Ascending aorta (tissue), 2 donors: ENCODE measurements at regions not wholly inside any gene's neighbourhood (a gene's known extent, or its start where the extent isn't known, plus 50 kb on each side); places are given as distances from the start of the nearest gene placed in this dataset.
A peak's percentile ranks its signal among the peaks of the same experiment; 100 is the strongest.

Source experiments
- DNase-seq, 2 donors: peaks; one replicate each; pipeline ENCODE4 v3.0.0-alpha.2; 2019; ENCODE audit warnings: low spot score in 2 of 2
- H3K27ac ChIP-seq, 2 donors: fragments of 200-600 bp; sonication (generic); one replicate each; pipeline ENCODE4 v1.5.1; 2016 to 2017; ENCODE audit warnings: mild to moderate bottlenecking in 1 of 2
- H3K27me3 ChIP-seq: fragments of 200-600 bp; sonication (generic); one replicate; pipeline ENCODE4 v1.5.1; 2017
- H3K36me3 ChIP-seq, 2 donors: fragments of 200-600 bp; sonication (generic); one replicate each; pipeline ENCODE4 v1.5.1; 2016
- H3K4me1 ChIP-seq, 2 donors: fragments of 200-600 bp; sonication (generic); one replicate each; pipeline ENCODE4 v1.5.1; 2016 to 2017; ENCODE audit warnings: mild to moderate bottlenecking in 1 of 2
- H3K4me3 ChIP-seq, 2 donors: fragments of 200-600 bp; sonication (generic); one replicate each; pipeline ENCODE4 v1.5.1; 2016 to 2017; ENCODE audit warnings: mild to moderate bottlenecking in 1 of 2
- H3K9me3 ChIP-seq, 2 donors: fragments of 200-600 bp; sonication (generic); one replicate each; pipeline ENCODE4 v1.5.1; 2016
- CTCF ChIP-seq, 3 experiments: fragments of 200-600 bp in 2 of 3; fragments of 450-650 bp in 1 of 3; sonication (generic) in 2 of 3; IDR thresholded peaks; one replicate each; pipeline ENCODE4 v1.5.1; 2016 to 2019; ENCODE audit warnings: antibody characterized with exemption in 3 of 3, mild to moderate bottlenecking in 1 of 3, moderate library complexity in 1 of 3
- intact Hi-C: fragments of 100-400 bp; cut with DNase I; formaldehyde crosslinking; loops from one replicate; pipeline ENCODE4 v1.15.1; 2023

- intact Hi-C loops, result loop anchor here (5.0 kb wide), 1 partner anchor 128 kb away; no protein-coding TSS in a partner anchor
- H3K4me3 ChIP-seq, result peak overlapping the region in 1 of 2 donors; percentile 34
- peak in 1 of 2 donors; percentile 84 for DNase-seq
Observed at GRCh38 chr1:168439456-168440375, 104.1 kb downstream of the XCL2 start.

GRCh38 chr1:168438626-168439025, 105.2 kb downstream of the XCL2 start:
- Histone ChIP-seq H3K4me3 (no peak overlapping the region), H3K27me3 (no peaks in the 10 kb centered on the region), H3K4me1 (no peaks in the 10 kb centered on the region), H3K27ac (no peak overlapping the region), H3K9me3 (no peaks in the 10 kb centered on the region), H3K36me3 (no peaks in the 10 kb centered on the region)
- no peak for TF ChIP-seq CTCF (IDR thresholded peaks at IDR 0.05)
- intact Hi-C loops, result no loop called here
- DNase-seq, result no peak

More at GRCh38 chr1:168439456-168440375, 104.1 kb downstream of the XCL2 start:
- Histone ChIP-seq H3K9me3 (no peaks in the 10 kb centered on the region), H3K27me3 (no peaks in the 10 kb centered on the region), H3K4me1 (no peaks in the 10 kb centered on the region), H3K36me3 (no peaks in the 10 kb centered on the region), H3K27ac (no peak overlapping the region)
- peak; percentile 51 to 72 (median 62) for TF ChIP-seq CTCF (IDR thresholded peaks at IDR 0.05)

GRCh38 chr1:168437821-168438220, 106.0 kb downstream of the XCL2 start:
- no peak for TF ChIP-seq CTCF (IDR thresholded peaks at IDR 0.05)
- no peaks in the 10 kb centered on the region for H3K27me3 ChIP-seq
- H3K36me3 ChIP-seq, result no peaks in the 10 kb centered on the region
- H3K4me1 ChIP-seq, result no peaks in the 10 kb centered on the region
- no peaks in the 10 kb centered on the region for H3K9me3 ChIP-seq
- intact Hi-C loops, result no loop called here
- H3K4me3 ChIP-seq, result no peak overlapping the region
- DNase-seq, result no peak
- H3K27ac ChIP-seq, result no peak overlapping the region

- intact Hi-C loops, result no loop called here
- Histone ChIP-seq H3K27ac (no peak overlapping the region), H3K27me3 (no peaks in the 10 kb centered on the region), H3K4me1 (no peaks in the 10 kb centered on the region), H3K36me3 (no peaks in the 10 kb centered on the region), H3K4me3 (no peak overlapping the region), H3K9me3 (no peaks in the 10 kb centered on the region)
- no peak for DNase-seq
- no peak for TF ChIP-seq CTCF (IDR thresholded peaks at IDR 0.05)
Observed at GRCh38 chr1:168435439-168435838, 108.4 kb downstream of the XCL2 start.

- TF ChIP-seq CTCF (IDR thresholded peaks at IDR 0.05), result no peak
- Histone ChIP-seq H3K27me3 (no peaks in the 10 kb centered on the region), H3K9me3 (no peaks in the 10 kb centered on the region), H3K4me1 (peaks cover 0 to 3% of the 10 kb centered on the region in 2 donors), H3K27ac (no peak overlapping the region), H3K36me3 (no peaks in the 10 kb centered on the region), H3K4me3 (no peak overlapping the region)
- no peak for DNase-seq
- intact Hi-C loops, result no loop called here
Observed at GRCh38 chr1:168433238-168433637, 110.6 kb downstream of the XCL2 start.
